ENCODE measurements at regions not wholly inside any gene's neighbourhood (a gene's known extent, or its start where the extent isn't known, plus 50 kb on each side); places are given as distances from the start of the nearest gene placed in this dataset.

DNA sequence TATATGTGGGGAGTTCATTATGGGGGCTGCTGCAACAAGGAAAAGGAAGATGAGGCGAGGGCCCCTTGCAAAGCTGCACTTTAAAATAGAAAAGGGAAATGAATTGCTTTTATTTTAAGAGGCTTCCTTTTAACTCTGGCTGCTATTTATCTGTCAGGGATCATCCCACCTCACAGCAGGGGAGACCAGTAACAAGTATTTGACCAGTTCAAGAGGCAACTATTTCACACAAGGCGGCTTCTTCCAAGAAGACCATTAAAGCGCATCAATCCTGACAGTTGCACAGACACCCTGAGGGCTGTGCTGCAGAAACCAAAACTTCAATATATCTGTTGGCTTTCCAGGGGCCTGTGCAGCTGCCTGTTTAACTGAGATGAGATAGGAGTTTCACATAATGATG, 1009.2 kb downstream of the SORCS3 start:
- no peak for ATAC-seq (ENCODE audit: poor library complexity)
- Histone ChIP-seq H3K4me1 (ENCODE audit: insufficient read depth, low read length) (no peaks in the 10 kb centered on the region), H3K27ac (ENCODE audit: low read depth in 1 of 2, low read length in 2 of 2) (no peak overlapping the region), H3K27me3 (ENCODE audit: control insufficient read depth in 1 of 2, insufficient read depth in 2 of 2, low read length in 2 of 2) (no peaks in the 10 kb centered on the region), H3K4me3 (ENCODE audit: low read length) (no peak overlapping the region), H3K36me3 (ENCODE audit: insufficient read depth, low read length) (no peaks in the 10 kb centered on the region), H3K9me3 (ENCODE audit: control insufficient read depth in 1 of 2, insufficient read depth in 1 of 2, low read length in 2 of 2) (peaks cover 0 to 3% of the 10 kb centered on the region in 2 experiments)
- no peaks in the 10 kb centered on the region for H3K36me3 Mint-ChIP-seq (ENCODE audit: low read depth)
- no peak overlapping the region for H3K27ac Mint-ChIP-seq
- peaks cover 4% of the 10 kb centered on the region for H3K9me3 Mint-ChIP-seq
- POLR2A ChIA-PET: no interaction called here
- CTCF ChIA-PET: no interaction called here
- no peaks in the 10 kb centered on the region for H3K4me1 Mint-ChIP-seq (ENCODE audit: low read depth)
- intact Hi-C loops (cut with DNase I, micrococcal nuclease): no loop called here
- H3K27me3 Mint-ChIP-seq: no peaks in the 10 kb centered on the region
- TF ChIP-seq, protein P1, sequence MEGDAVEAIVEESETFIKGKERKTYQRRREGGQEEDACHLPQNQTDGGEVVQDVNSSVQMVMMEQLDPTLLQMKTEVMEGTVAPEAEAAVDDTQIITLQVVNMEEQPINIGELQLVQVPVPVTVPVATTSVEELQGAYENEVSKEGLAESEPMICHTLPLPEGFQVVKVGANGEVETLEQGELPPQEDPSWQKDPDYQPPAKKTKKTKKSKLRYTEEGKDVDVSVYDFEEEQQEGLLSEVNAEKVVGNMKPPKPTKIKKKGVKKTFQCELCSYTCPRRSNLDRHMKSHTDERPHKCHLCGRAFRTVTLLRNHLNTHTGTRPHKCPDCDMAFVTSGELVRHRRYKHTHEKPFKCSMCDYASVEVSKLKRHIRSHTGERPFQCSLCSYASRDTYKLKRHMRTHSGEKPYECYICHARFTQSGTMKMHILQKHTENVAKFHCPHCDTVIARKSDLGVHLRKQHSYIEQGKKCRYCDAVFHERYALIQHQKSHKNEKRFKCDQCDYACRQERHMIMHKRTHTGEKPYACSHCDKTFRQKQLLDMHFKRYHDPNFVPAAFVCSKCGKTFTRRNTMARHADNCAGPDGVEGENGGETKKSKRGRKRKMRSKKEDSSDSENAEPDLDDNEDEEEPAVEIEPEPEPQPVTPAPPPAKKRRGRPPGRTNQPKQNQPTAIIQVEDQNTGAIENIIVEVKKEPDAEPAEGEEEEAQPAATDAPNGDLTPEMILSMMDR (IDR thresholded peaks at IDR 0.05): no peak
- no peak for DNase-seq
- H3K4me3 Mint-ChIP-seq: no peak overlapping the region

DNA sequence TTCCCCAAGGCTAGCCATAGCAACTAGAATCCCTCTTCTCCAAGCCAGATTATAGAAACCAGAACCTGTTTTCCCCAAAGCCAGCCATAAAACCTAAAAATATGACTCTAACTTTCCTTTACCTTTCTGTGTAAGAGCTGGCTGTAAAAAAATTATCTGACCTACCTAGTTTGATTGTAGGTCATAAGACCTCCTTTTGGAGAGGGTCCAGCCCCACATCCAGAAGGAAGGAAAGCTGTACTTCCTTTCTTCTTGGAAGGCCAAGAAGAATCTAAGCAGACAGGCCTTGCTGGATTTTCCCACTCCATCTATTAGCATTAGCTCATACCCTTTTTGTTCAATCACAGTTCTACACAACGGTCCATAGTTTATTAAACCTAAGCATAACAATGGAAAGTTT, 1006.3 kb downstream of the SORCS3 start:
- intact Hi-C loops (cut with DNase I, micrococcal nuclease): no loop called here
- no peak overlapping the region for H3K27ac Mint-ChIP-seq

DNA sequence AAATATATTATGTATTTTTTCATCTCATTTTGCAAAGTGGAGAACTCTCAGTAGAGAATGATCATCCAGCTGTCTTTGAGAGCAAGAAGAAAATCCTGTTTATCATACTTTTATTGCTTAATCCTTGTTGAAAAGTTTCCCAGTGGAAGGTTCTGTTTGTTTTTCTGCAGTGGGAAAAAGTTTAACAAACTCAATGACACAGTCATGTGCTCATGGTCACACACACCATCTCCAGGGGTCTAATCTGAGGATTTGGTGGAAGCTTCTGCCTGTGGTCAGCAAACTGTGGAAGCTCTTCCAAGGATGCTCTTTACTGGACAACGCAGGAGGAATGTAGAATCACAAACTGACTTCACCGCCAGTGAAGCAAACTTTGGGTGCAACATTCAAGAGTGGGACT, 1003.9 kb downstream of the SORCS3 start:
- POLR2A ChIA-PET: no interaction called here
- TF ChIP-seq, protein P1 (IDR thresholded peaks at IDR 0.05): no peak
- Mint-ChIP-seq H3K4me1 (ENCODE audit: low read depth) (no peaks in the 10 kb centered on the region), H3K36me3 (ENCODE audit: low read depth) (no peaks in the 10 kb centered on the region), H3K27me3 (no peaks in the 10 kb centered on the region), H3K27ac (no peak overlapping the region), H3K4me3 (no peak overlapping the region), H3K9me3 (peaks cover 4% of the 10 kb centered on the region)
- CTCF ChIA-PET: no interaction called here
- intact Hi-C loops (cut with DNase I, micrococcal nuclease): no loop called here
- no peaks in the 10 kb centered on the region for H3K36me3 ChIP-seq (ENCODE audit: insufficient read depth, low read length)
- H3K9me3 ChIP-seq (ENCODE audit: control insufficient read depth in 1 of 2, insufficient read depth in 1 of 2, low read length in 2 of 2): no peaks in the 10 kb centered on the region
- no peak overlapping the region for H3K27ac ChIP-seq (ENCODE audit: low read depth in 1 of 2, low read length in 2 of 2)
- ATAC-seq (ENCODE audit: poor library complexity): no peak
- no peak overlapping the region for H3K4me3 ChIP-seq (ENCODE audit: low read length)
- no peaks in the 10 kb centered on the region for H3K27me3 ChIP-seq (ENCODE audit: control insufficient read depth in 1 of 2, insufficient read depth in 2 of 2, low read length in 2 of 2)
- DNase-seq: no peak
- no peaks in the 10 kb centered on the region for H3K4me1 ChIP-seq (ENCODE audit: insufficient read depth, low read length)

More for the DNA sequence above, 1006.3 kb downstream of the SORCS3 start:
- DNase-seq (no peak), ATAC-seq (ENCODE audit: poor library complexity) (no peak)
- TF ChIP-seq, protein P1 (IDR thresholded peaks at IDR 0.05): no peak
- no peak overlapping the region for H3K4me3 Mint-ChIP-seq
- CTCF ChIA-PET: no interaction called here
- no peak overlapping the region for H3K4me3 ChIP-seq (ENCODE audit: low read length)
- no peaks in the 10 kb centered on the region for H3K36me3 ChIP-seq (ENCODE audit: insufficient read depth, low read length)
- no peaks in the 10 kb centered on the region for H3K36me3 Mint-ChIP-seq (ENCODE audit: low read depth)
- H3K27me3 Mint-ChIP-seq: no peaks in the 10 kb centered on the region
- no peak overlapping the region for H3K27ac ChIP-seq (ENCODE audit: low read depth in 1 of 2, low read length in 2 of 2)
- H3K27me3 ChIP-seq (ENCODE audit: control insufficient read depth in 1 of 2, insufficient read depth in 2 of 2, low read length in 2 of 2): no peaks in the 10 kb centered on the region
- H3K9me3 ChIP-seq (ENCODE audit: control insufficient read depth in 1 of 2, insufficient read depth in 1 of 2, low read length in 2 of 2): no peaks in the 10 kb centered on the region
- peaks cover 4% of the 10 kb centered on the region for H3K9me3 Mint-ChIP-seq
- H3K4me1 Mint-ChIP-seq (ENCODE audit: low read depth): no peaks in the 10 kb centered on the region
- POLR2A ChIA-PET: no interaction called here
- H3K4me1 ChIP-seq (ENCODE audit: insufficient read depth, low read length): no peaks in the 10 kb centered on the region
